Chondrocyte (in vitro differentiated cells): ENCODE measurements at regions not wholly inside any gene's neighbourhood (a gene's known extent, or its start where the extent isn't known, plus 50 kb on each side); places are given as distances from the start of the nearest gene placed in this dataset.

ENCODE experiments used
- DNase-seq: peaks from one replicate; pipeline ENCODE4 v3.0.0; 2021; ENCODE audit warnings: mixed read lengths, low spot score
- H3K27ac Mint-ChIP-seq: one replicate; pipeline ENCODE4 v1.8.0; 2021; ENCODE audit warnings: mild to moderate bottlenecking, moderate library complexity, mixed read lengths; ENCODE audit not compliant: unreplicated experiment
- H3K27me3 Mint-ChIP-seq: 2 replicates; pipeline ENCODE4 v1.8.0; 2021; ENCODE audit warnings: low read depth, mixed read lengths
- H3K36me3 Mint-ChIP-seq: 2 replicates; pipeline ENCODE4 v1.8.0; 2021; ENCODE audit warnings: low read depth, mixed read lengths
- H3K4me1 Mint-ChIP-seq: 2 replicates; pipeline ENCODE4 v1.8.0; 2021; ENCODE audit warnings: low read depth, mild to moderate bottlenecking, mixed read lengths
- H3K4me3 Mint-ChIP-seq: one replicate; pipeline ENCODE4 v1.8.0; 2021; ENCODE audit warnings: mild to moderate bottlenecking, moderate library complexity, mixed read lengths; ENCODE audit not compliant: unreplicated experiment
- H3K9me3 Mint-ChIP-seq: 2 replicates; pipeline ENCODE4 v1.8.0; 2021; ENCODE audit warnings: low read depth, mixed read lengths
- CTCF ChIP-seq: fragments of 200-600 bp; sonication (generic); IDR thresholded peaks from 2 replicates; pipeline ENCODE4 v1.5.0; 2021; ENCODE audit warnings: antibody characterized with exemption, mild to moderate bottlenecking, moderate library complexity

GRCh38 chr7:125436220-125436619, 506.6 kb upstream of the POT1 start:
- no peak for DNase-seq
- Mint-ChIP-seq H3K9me3 (peaks cover 15% of the 10 kb centered on the region), H3K36me3 (peaks cover 3% of the 10 kb centered on the region), H3K27ac (no peak overlapping the region), H3K4me1 (peaks cover 36% of the 10 kb centered on the region), H3K27me3 (no peaks in the 10 kb centered on the region), H3K4me3 (no peak overlapping the region)
- TF ChIP-seq CTCF = no peak

GRCh38 chr7:125431349-125431748, 501.7 kb upstream of the POT1 start:
- H3K36me3 Mint-ChIP-seq = peaks cover 1% of the 10 kb centered on the region
- no peaks in the 10 kb centered on the region for H3K9me3 Mint-ChIP-seq
- H3K27me3 Mint-ChIP-seq = no peaks in the 10 kb centered on the region
- no peak overlapping the region for H3K27ac Mint-ChIP-seq
- H3K4me3 Mint-ChIP-seq = no peak overlapping the region
- DNase-seq = no peak
- no peak for TF ChIP-seq CTCF
- peaks cover 30% of the 10 kb centered on the region for H3K4me1 Mint-ChIP-seq

GRCh38 chr7:125430013-125430412, 500.4 kb upstream of the POT1 start:
- Mint-ChIP-seq H3K36me3 (peaks cover 1% of the 10 kb centered on the region), H3K27ac (no peak overlapping the region), H3K27me3 (no peaks in the 10 kb centered on the region), H3K4me1 (peaks cover 26% of the 10 kb centered on the region), H3K9me3 (no peaks in the 10 kb centered on the region), H3K4me3 (no peak overlapping the region)
- no peak for TF ChIP-seq CTCF
- no peak for DNase-seq

- no peaks in the 10 kb centered on the region for H3K9me3 Mint-ChIP-seq
- no peaks in the 10 kb centered on the region for H3K27me3 Mint-ChIP-seq
- no peak for DNase-seq
- peaks cover 31% of the 10 kb centered on the region for H3K4me1 Mint-ChIP-seq
- H3K27ac Mint-ChIP-seq = no peak overlapping the region
- H3K4me3 Mint-ChIP-seq = no peak overlapping the region
- H3K36me3 Mint-ChIP-seq = peaks cover 1% of the 10 kb centered on the region
- no peak for TF ChIP-seq CTCF
Measured at GRCh38 chr7:125427676-125428075, 498.1 kb upstream of the POT1 start.

- Mint-ChIP-seq H3K27ac (no peak overlapping the region), H3K36me3 (peaks cover 1% of the 10 kb centered on the region), H3K27me3 (no peaks in the 10 kb centered on the region), H3K4me1 (peaks cover 29% of the 10 kb centered on the region), H3K9me3 (peaks cover 16% of the 10 kb centered on the region), H3K4me3 (no peak overlapping the region)
- no peak for DNase-seq
- no peak for TF ChIP-seq CTCF
Measured at GRCh38 chr7:125425506-125425905, 495.9 kb upstream of the POT1 start.
